Activated naive CD8-positive, alpha-beta T cell treated with anti-CD3 and anti-CD28 coated beads for 36 hours (primary cell): ENCODE measurements at regions not wholly inside any gene's neighbourhood (a gene's known extent, or its start where the extent isn't known, plus 50 kb on each side); places are given as distances from the start of the nearest gene placed in this dataset.

Source experiments
- DNase-seq: peaks from one replicate; pipeline ENCODE4 v3.0.0; 2021
- H3K27ac Mint-ChIP-seq: one replicate; pipeline ENCODE4 v1.8.0; 2022; ENCODE audit warnings: mild to moderate bottlenecking, moderate library complexity, mixed read lengths
- H3K27me3 Mint-ChIP-seq: one replicate; pipeline ENCODE4 v1.8.0; 2022; ENCODE audit warnings: mild to moderate bottlenecking, mixed read lengths
- H3K36me3 Mint-ChIP-seq: one replicate; pipeline ENCODE4 v1.8.0; 2021; ENCODE audit warnings: mild to moderate bottlenecking, mixed read lengths
- H3K4me1 Mint-ChIP-seq: one replicate; pipeline ENCODE4 v1.8.0; 2021; ENCODE audit warnings: mixed read lengths
- H3K4me3 Mint-ChIP-seq: one replicate; pipeline ENCODE4 v1.8.0; 2022; ENCODE audit warnings: mild to moderate bottlenecking, moderate library complexity, mixed read lengths
- H3K9me3 Mint-ChIP-seq: one replicate; pipeline ENCODE4 v1.8.0; 2022; ENCODE audit warnings: mixed read lengths

- no peaks in the 10 kb centered on the region for H3K4me1 Mint-ChIP-seq
- H3K9me3 Mint-ChIP-seq, result no peaks in the 10 kb centered on the region
- no peaks in the 10 kb centered on the region for H3K36me3 Mint-ChIP-seq
- DNase-seq, result no peak
- H3K27ac Mint-ChIP-seq, result no peak overlapping the region
- H3K27me3 Mint-ChIP-seq, result peaks cover 3% of the 10 kb centered on the region
- no peak overlapping the region for H3K4me3 Mint-ChIP-seq
Observed at GRCh38 chr6:8658416-8658815, 223.1 kb upstream of the SLC35B3 start.

GRCh38 chr6:8657522-8657921 lies 222.2 kb upstream of the SLC35B3 start:
- H3K27me3 Mint-ChIP-seq, result peaks cover 3% of the 10 kb centered on the region
- no peak for DNase-seq
- no peak overlapping the region for H3K27ac Mint-ChIP-seq
- H3K36me3 Mint-ChIP-seq, result no peaks in the 10 kb centered on the region
- H3K9me3 Mint-ChIP-seq, result no peaks in the 10 kb centered on the region
- H3K4me3 Mint-ChIP-seq, result no peak overlapping the region
- no peaks in the 10 kb centered on the region for H3K4me1 Mint-ChIP-seq

- DNase-seq, result no peak
- Mint-ChIP-seq H3K27ac (no peak overlapping the region), H3K4me3 (no peak overlapping the region), H3K27me3 (no peaks in the 10 kb centered on the region), H3K9me3 (no peaks in the 10 kb centered on the region), H3K4me1 (no peaks in the 10 kb centered on the region), H3K36me3 (no peaks in the 10 kb centered on the region)
Observed at GRCh38 chr6:8655670-8656454, 220.5 kb upstream of the SLC35B3 start.

GRCh38 chr6:8652710-8653109 lies 217.4 kb upstream of the SLC35B3 start:
- no peaks in the 10 kb centered on the region for H3K9me3 Mint-ChIP-seq
- no peak overlapping the region for H3K4me3 Mint-ChIP-seq
- no peaks in the 10 kb centered on the region for H3K27me3 Mint-ChIP-seq
- H3K4me1 Mint-ChIP-seq, result no peaks in the 10 kb centered on the region
- DNase-seq, result no peak
- H3K36me3 Mint-ChIP-seq, result no peaks in the 10 kb centered on the region
- no peak overlapping the region for H3K27ac Mint-ChIP-seq

- no peak overlapping the region for H3K4me3 Mint-ChIP-seq
- no peaks in the 10 kb centered on the region for H3K9me3 Mint-ChIP-seq
Observed at GRCh38 chr6:8651998-8652397, 216.7 kb upstream of the SLC35B3 start.

GRCh38 chr6:8645212-8645611 lies 209.9 kb upstream of the SLC35B3 start:
- Mint-ChIP-seq H3K9me3 (peaks cover 1% of the 10 kb centered on the region), H3K27ac (no peak overlapping the region), H3K4me3 (no peak overlapping the region), H3K36me3 (no peaks in the 10 kb centered on the region), H3K27me3 (no peaks in the 10 kb centered on the region), H3K4me1 (no peaks in the 10 kb centered on the region)
- no peak for DNase-seq

More at GRCh38 chr6:8651998-8652397, 216.7 kb upstream of the SLC35B3 start:
- Mint-ChIP-seq H3K27me3 (no peaks in the 10 kb centered on the region), H3K4me1 (no peaks in the 10 kb centered on the region), H3K27ac (no peak overlapping the region), H3K36me3 (no peaks in the 10 kb centered on the region)
- DNase-seq, result no peak

- Mint-ChIP-seq H3K27ac (no peak overlapping the region), H3K36me3 (no peaks in the 10 kb centered on the region), H3K4me3 (no peak overlapping the region), H3K4me1 (no peaks in the 10 kb centered on the region), H3K9me3 (peaks cover 1% of the 10 kb centered on the region), H3K27me3 (no peaks in the 10 kb centered on the region)
- no peak for DNase-seq
Observed at GRCh38 chr6:8644306-8644705, 209.0 kb upstream of the SLC35B3 start.

- peaks cover 1% of the 10 kb centered on the region for H3K9me3 Mint-ChIP-seq
Observed at GRCh38 chr6:8642854-8643253, 207.5 kb upstream of the SLC35B3 start.

GRCh38 chr6:8642131-8642530 lies 206.8 kb upstream of the SLC35B3 start:
- peaks cover 1% of the 10 kb centered on the region for H3K9me3 Mint-ChIP-seq
- H3K27me3 Mint-ChIP-seq, result no peaks in the 10 kb centered on the region
- H3K36me3 Mint-ChIP-seq, result no peaks in the 10 kb centered on the region
- H3K4me3 Mint-ChIP-seq, result no peak overlapping the region
- no peaks in the 10 kb centered on the region for H3K4me1 Mint-ChIP-seq
- no peak overlapping the region for H3K27ac Mint-ChIP-seq
- no peak for DNase-seq

More at GRCh38 chr6:8642854-8643253, 207.5 kb upstream of the SLC35B3 start:
- Mint-ChIP-seq H3K27me3 (no peaks in the 10 kb centered on the region), H3K4me3 (no peak overlapping the region), H3K27ac (no peak overlapping the region), H3K36me3 (no peaks in the 10 kb centered on the region), H3K4me1 (no peaks in the 10 kb centered on the region)
- DNase-seq, result no peak

GRCh38 chr6:8639928-8640649 lies 204.7 kb upstream of the SLC35B3 start:
- Mint-ChIP-seq H3K36me3 (no peaks in the 10 kb centered on the region), H3K27me3 (no peaks in the 10 kb centered on the region), H3K4me3 (no peak overlapping the region), H3K27ac (no peak overlapping the region), H3K9me3 (no peaks in the 10 kb centered on the region), H3K4me1 (no peaks in the 10 kb centered on the region)
- DNase-seq, result no peak

- Mint-ChIP-seq H3K9me3 (no peaks in the 10 kb centered on the region), H3K27me3 (no peaks in the 10 kb centered on the region), H3K4me3 (no peak overlapping the region), H3K27ac (no peak overlapping the region), H3K36me3 (no peaks in the 10 kb centered on the region), H3K4me1 (no peaks in the 10 kb centered on the region)
- no peak for DNase-seq
Observed at GRCh38 chr6:8637896-8638597, 202.7 kb upstream of the SLC35B3 start.

- no peaks in the 10 kb centered on the region for H3K27me3 Mint-ChIP-seq
Observed at GRCh38 chr6:8633762-8634161, 198.4 kb upstream of the SLC35B3 start.

GRCh38 chr6:8628736-8629135 lies 193.4 kb upstream of the SLC35B3 start:
- H3K9me3 Mint-ChIP-seq, result no peaks in the 10 kb centered on the region
- no peaks in the 10 kb centered on the region for H3K36me3 Mint-ChIP-seq
- no peaks in the 10 kb centered on the region for H3K4me1 Mint-ChIP-seq
- no peak overlapping the region for H3K4me3 Mint-ChIP-seq
- no peaks in the 10 kb centered on the region for H3K27me3 Mint-ChIP-seq
- no peak for DNase-seq
- H3K27ac Mint-ChIP-seq, result no peak overlapping the region

More at GRCh38 chr6:8633762-8634161, 198.4 kb upstream of the SLC35B3 start:
- Mint-ChIP-seq H3K9me3 (no peaks in the 10 kb centered on the region), H3K27ac (no peak overlapping the region), H3K4me1 (no peaks in the 10 kb centered on the region), H3K36me3 (no peaks in the 10 kb centered on the region), H3K4me3 (no peak overlapping the region)
- no peak for DNase-seq

- no peak for DNase-seq
- H3K9me3 Mint-ChIP-seq, result no peaks in the 10 kb centered on the region
- no peak overlapping the region for H3K27ac Mint-ChIP-seq
- H3K27me3 Mint-ChIP-seq, result no peaks in the 10 kb centered on the region
- no peaks in the 10 kb centered on the region for H3K4me1 Mint-ChIP-seq
- no peaks in the 10 kb centered on the region for H3K36me3 Mint-ChIP-seq
- no peak overlapping the region for H3K4me3 Mint-ChIP-seq
Observed at GRCh38 chr6:8628063-8628462, 192.7 kb upstream of the SLC35B3 start.

GRCh38 chr6:8627085-8627861 lies 191.9 kb upstream of the SLC35B3 start:
- Mint-ChIP-seq H3K27me3 (no peaks in the 10 kb centered on the region), H3K9me3 (no peaks in the 10 kb centered on the region), H3K36me3 (no peaks in the 10 kb centered on the region), H3K4me3 (no peak overlapping the region), H3K4me1 (no peaks in the 10 kb centered on the region), H3K27ac (no peak overlapping the region)
- DNase-seq, result no peak
